ENCODE measurements at regions not wholly inside any gene's neighbourhood (a gene's known extent, or its start where the extent isn't known, plus 50 kb on each side); places are given as distances from the start of the nearest gene placed in this dataset.
"Not testable (repeated sequence)": the region's sequence is repeated elsewhere in the genome, so short reads cannot be mapped to it uniquely, and the experiment has no call there.

- in situ Hi-C loops (cut with HindIII; ENCODE audit: low sequenced_read_pairs) = no loop called here
These were observed 148.6 kb downstream of the IGLL1 start for GRCh38 chr22:23431337-23432072.

GRCh38 chr22:23424551-23425068 is 155.5 kb downstream of the IGLL1 start:
- H3K4me3 ChIP-seq (ENCODE audit: low read depth, low read length); in situ Hi-C loops (cut with HindIII; ENCODE audit: low sequenced_read_pairs); DNase-seq (ENCODE audit: low read depth, low spot score): not testable (repeated sequence)

More at GRCh38 chr22:23431337-23432072, 148.6 kb downstream of the IGLL1 start:
- TF ChIP-seq CTCF (IDR thresholded peaks at IDR 0.05; ENCODE audit: low read depth, low read length) = no peak
- peak; percentile 79 for DNase-seq (ENCODE audit: low read depth, low spot score)
- no peak overlapping the region for H3K4me3 ChIP-seq (ENCODE audit: low read depth, low read length)

- TF ChIP-seq CTCF (IDR thresholded peaks at IDR 0.05; ENCODE audit: low read depth, low read length) = no peak
- H3K4me3 ChIP-seq (ENCODE audit: low read depth, low read length) = no peak overlapping the region
- in situ Hi-C loops (cut with HindIII; ENCODE audit: low sequenced_read_pairs) = no loop called here
- DNase-seq (ENCODE audit: low read depth, low spot score) = no peak
These were observed 156.1 kb downstream of the IGLL1 start for GRCh38 chr22:23424031-23424430.

GRCh38 chr22:23422281-23422680 is 157.8 kb downstream of the IGLL1 start:
- in situ Hi-C loops (cut with HindIII; ENCODE audit: low sequenced_read_pairs); DNase-seq (ENCODE audit: low read depth, low spot score); H3K4me3 ChIP-seq (ENCODE audit: low read depth, low read length): not testable (repeated sequence)

GRCh38 chr22:23421300-23421699 is 158.8 kb downstream of the IGLL1 start:
- H3K4me3 ChIP-seq (ENCODE audit: low read depth, low read length); DNase-seq (ENCODE audit: low read depth, low spot score); in situ Hi-C loops (cut with HindIII; ENCODE audit: low sequenced_read_pairs): not testable (repeated sequence)

- no peak for DNase-seq (ENCODE audit: low read depth, low spot score)
- TF ChIP-seq CTCF (IDR thresholded peaks at IDR 0.05; ENCODE audit: low read depth, low read length) = no peak
- in situ Hi-C loops (cut with HindIII; ENCODE audit: low sequenced_read_pairs) = no loop called here
- no peak overlapping the region for H3K4me3 ChIP-seq (ENCODE audit: low read depth, low read length)
These were observed 160.2 kb downstream of the IGLL1 start for GRCh38 chr22:23419931-23420330.

GRCh38 chr22:23419171-23419570 is 160.9 kb downstream of the IGLL1 start:
- in situ Hi-C loops (cut with HindIII; ENCODE audit: low sequenced_read_pairs) = no loop called here
- TF ChIP-seq CTCF (IDR thresholded peaks at IDR 0.05; ENCODE audit: low read depth, low read length) = no peak
- DNase-seq (ENCODE audit: low read depth, low spot score) = no peak
- H3K4me3 ChIP-seq (ENCODE audit: low read depth, low read length) = no peak overlapping the region

- H3K4me3 ChIP-seq (ENCODE audit: low read depth, low read length) = no peak overlapping the region
- no peak for DNase-seq (ENCODE audit: low read depth, low spot score)
- no peak for TF ChIP-seq CTCF (IDR thresholded peaks at IDR 0.05; ENCODE audit: low read depth, low read length)
- in situ Hi-C loops (cut with HindIII; ENCODE audit: low sequenced_read_pairs) = no loop called here
These were observed 161.8 kb downstream of the IGLL1 start for GRCh38 chr22:23418159-23418788.

- in situ Hi-C loops (cut with HindIII; ENCODE audit: low sequenced_read_pairs); H3K4me3 ChIP-seq (ENCODE audit: low read depth, low read length); DNase-seq (ENCODE audit: low read depth, low spot score): not testable (repeated sequence)
These were observed 162.8 kb downstream of the IGLL1 start for GRCh38 chr22:23417327-23417726.

- DNase-seq (ENCODE audit: low read depth, low spot score); in situ Hi-C loops (cut with HindIII; ENCODE audit: low sequenced_read_pairs): not testable (repeated sequence)
These were observed 163.9 kb downstream of the IGLL1 start for GRCh38 chr22:23416169-23416690.

More at GRCh38 chr22:23416169-23416690, 163.9 kb downstream of the IGLL1 start:
- H3K4me3 ChIP-seq (ENCODE audit: low read depth, low read length) = not testable (repeated sequence)
